HFFc6 (cell line): ENCODE measurements at regions not wholly inside any gene's neighbourhood (a gene's known extent, or its start where the extent isn't known, plus 50 kb on each side); places are given as distances from the start of the nearest gene placed in this dataset.

Source experiments
- DNase-seq: peaks from one replicate; pipeline ENCODE4 v3.0.0-alpha.2; 2018
- H3K27ac Mint-ChIP-seq: 2 replicates; pipeline ENCODE4 v1.8.0; 2020; ENCODE audit warnings: mild to moderate bottlenecking, mixed read lengths
- H3K27me3 Mint-ChIP-seq: 2 replicates; pipeline ENCODE4 v1.8.0; 2021; ENCODE audit warnings: mild to moderate bottlenecking, moderate library complexity, mixed read lengths; ENCODE audit not compliant: insufficient read depth
- H3K36me3 Mint-ChIP-seq: 2 replicates; pipeline ENCODE4 v1.8.0; 2021; ENCODE audit warnings: low read depth, mixed read lengths
- H3K4me1 Mint-ChIP-seq: 2 replicates; pipeline ENCODE4 v1.8.0; 2020; ENCODE audit warnings: low read depth, mixed read lengths
- H3K4me3 Mint-ChIP-seq: 2 replicates; pipeline ENCODE4 v1.8.0; 2020; ENCODE audit warnings: mild to moderate bottlenecking, moderate library complexity, mixed read lengths
- H3K9me3 Mint-ChIP-seq: 2 replicates; pipeline ENCODE4 v1.8.0; 2020; ENCODE audit warnings: mild to moderate bottlenecking, mixed read lengths
- CTCF ChIP-seq: fragments of 200-600 bp; sonication (generic); IDR thresholded peaks from 2 replicates; pipeline ENCODE4 v1.5.0; 2021; ENCODE audit warnings: antibody characterized with exemption, mild to moderate bottlenecking

- no peaks in the 10 kb centered on the region for H3K36me3 Mint-ChIP-seq
- H3K4me3 Mint-ChIP-seq, result no peak overlapping the region
- no peak for DNase-seq
- H3K27me3 Mint-ChIP-seq, result peaks cover 2% of the 10 kb centered on the region
- H3K27ac Mint-ChIP-seq, result no peak overlapping the region
- peaks cover 4% of the 10 kb centered on the region; the same call in 1 of the 2 replicates for H3K9me3 Mint-ChIP-seq
- no peaks in the 10 kb centered on the region for H3K4me1 Mint-ChIP-seq
- TF ChIP-seq CTCF, result no peak
These were observed 156.9 kb upstream of the SOX4 start for GRCh38 chr6:21436625-21437024.

- Mint-ChIP-seq H3K9me3 (peaks cover 4% of the 10 kb centered on the region; the same call in 1 of the 2 replicates), H3K4me1 (no peaks in the 10 kb centered on the region), H3K4me3 (no peak overlapping the region), H3K36me3 (no peaks in the 10 kb centered on the region), H3K27ac (no peak overlapping the region), H3K27me3 (peaks cover 2% of the 10 kb centered on the region)
- DNase-seq, result no peak
- no peak for TF ChIP-seq CTCF
These were observed 156.0 kb upstream of the SOX4 start for GRCh38 chr6:21437581-21437980.

- H3K27me3 Mint-ChIP-seq, result peaks cover 4% of the 10 kb centered on the region
- H3K9me3 Mint-ChIP-seq, result peaks cover 4% of the 10 kb centered on the region; the same call in 1 of the 2 replicates
- no peak overlapping the region for H3K27ac Mint-ChIP-seq
- no peak for DNase-seq
- H3K4me1 Mint-ChIP-seq, result no peaks in the 10 kb centered on the region
- H3K4me3 Mint-ChIP-seq, result no peak overlapping the region
- TF ChIP-seq CTCF, result no peak
- H3K36me3 Mint-ChIP-seq, result no peaks in the 10 kb centered on the region
These were observed 155.1 kb upstream of the SOX4 start for GRCh38 chr6:21438237-21438985.

GRCh38 chr6:21438986-21439352 is 154.6 kb upstream of the SOX4 start:
- no peak for TF ChIP-seq CTCF
- no peaks in the 10 kb centered on the region for H3K36me3 Mint-ChIP-seq
- no peaks in the 10 kb centered on the region for H3K4me1 Mint-ChIP-seq
- no peak overlapping the region for H3K27ac Mint-ChIP-seq
- peaks cover 4% of the 10 kb centered on the region for H3K27me3 Mint-ChIP-seq
- no peak overlapping the region for H3K4me3 Mint-ChIP-seq
- peaks cover 4% of the 10 kb centered on the region; the same call in 1 of the 2 replicates for H3K9me3 Mint-ChIP-seq
- no peak for DNase-seq

- no peaks in the 10 kb centered on the region for H3K4me1 Mint-ChIP-seq
- DNase-seq, result no peak
- H3K27ac Mint-ChIP-seq, result no peak overlapping the region
- H3K4me3 Mint-ChIP-seq, result no peak overlapping the region
- peaks cover 3% of the 10 kb centered on the region; the same call in 1 of the 2 replicates for H3K9me3 Mint-ChIP-seq
- peaks cover 4% of the 10 kb centered on the region for H3K27me3 Mint-ChIP-seq
- H3K36me3 Mint-ChIP-seq, result no peaks in the 10 kb centered on the region
- no peak for TF ChIP-seq CTCF
These were observed 152.2 kb upstream of the SOX4 start for GRCh38 chr6:21441386-21441785.
